Stomach (tissue), 4 donors: ENCODE measurements at regions not wholly inside any gene's neighbourhood (a gene's known extent, or its start where the extent isn't known, plus 50 kb on each side); places are given as distances from the start of the nearest gene placed in this dataset.

Experiments
- CTCF ChIP-seq, 7 experiments: fragments of 450-650 bp in 4 of 7; fragments of 200-600 bp in 3 of 7; sonication (generic) in 3 of 7; IDR thresholded peaks; one replicate each; pipeline ENCODE4 v1.5.1; 2016 to 2019; ENCODE audit warnings: antibody characterized with exemption in 7 of 7, control low read depth in 2 of 7, mild to moderate bottlenecking in 1 of 7
- POLR2A ChIP-seq, 4 donors: fragments of 450-650 bp; IDR thresholded peaks; one replicate each; pipeline ENCODE4 v1.6.1; 2016; ENCODE audit warnings: antibody characterized with exemption in 4 of 4, control low read depth in 2 of 4, mild to moderate bottlenecking in 1 of 4, moderate library complexity in 1 of 4
- POLR2AphosphoS5 ChIP-seq, 3 donors: sonication (generic); formaldehyde crosslinking; IDR thresholded peaks; one replicate each; pipeline ENCODE4 v1.6.1; 2016; ENCODE audit warnings: antibody characterized with exemption in 3 of 3

DNA sequence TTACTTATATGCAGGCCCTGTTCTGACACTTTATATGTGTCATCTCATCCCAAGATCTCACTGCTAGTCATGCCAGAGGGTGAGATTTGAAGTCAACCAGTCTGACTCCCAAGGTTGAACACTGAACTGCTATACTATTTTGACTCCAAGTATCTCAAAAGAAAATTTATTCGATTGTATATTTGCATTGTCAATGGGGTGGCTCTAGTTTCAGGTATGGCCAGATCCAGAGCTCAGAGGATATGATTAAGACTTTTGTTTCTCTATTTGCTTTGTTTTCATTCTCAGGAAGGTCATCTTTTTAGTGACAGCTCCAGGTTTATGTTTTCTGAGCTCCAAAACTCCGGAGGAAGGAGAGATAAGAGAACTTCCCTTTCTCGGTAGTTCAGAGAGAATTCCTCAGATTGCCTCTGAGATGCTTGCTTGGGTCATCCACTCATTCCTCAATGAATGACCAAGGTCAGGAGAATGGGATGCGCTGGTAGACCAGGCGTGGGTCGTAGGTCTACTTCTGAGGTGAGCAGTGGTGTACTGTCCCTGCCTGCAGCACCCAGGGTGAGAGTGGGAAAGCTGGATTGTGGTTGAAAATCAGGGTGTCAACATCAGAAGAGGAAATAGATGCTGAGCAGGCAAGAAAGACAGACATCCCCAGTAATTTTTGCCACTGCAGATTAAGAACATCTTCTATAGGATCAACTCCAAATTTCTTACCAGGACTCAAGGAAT lies 99.3 kb downstream of the PFDN4 start:
- TF ChIP-seq CTCF (IDR thresholded peaks at IDR 0.05): no peak
- TF ChIP-seq POLR2A (IDR thresholded peaks at IDR 0.05): no peak
- no peak for TF ChIP-seq POLR2AphosphoS5 (IDR thresholded peaks at IDR 0.05)
